ENCODE measurements at regions not wholly inside any gene's neighbourhood (a gene's known extent, or its start where the extent isn't known, plus 50 kb on each side); places are given as distances from the start of the nearest gene placed in this dataset.

- Histone ChIP-seq H3K9ac (ENCODE audit: insufficient read depth in 1 of 2, low read depth in 2 of 2, low read length in 2 of 2) (no peak overlapping the region), H3K4me2 (ENCODE audit: insufficient read depth, low read length) (no peak overlapping the region), H3K9me1 (ENCODE audit: control insufficient read depth, insufficient read depth, low read length) (no peaks in the 10 kb centered on the region), H3K4me1 (replicated peaks in 1 of 2; ENCODE audit: control insufficient read depth in 2 of 2, insufficient read depth in 2 of 2, low read length in 2 of 2) (no peaks in the 10 kb centered on the region), H3K9me3 (replicated peaks; ENCODE audit: control insufficient read depth, insufficient read depth, low read depth, low read length) (no peaks in the 10 kb centered on the region), H2AFZ (ENCODE audit: low read depth, low read length) (no peak overlapping the region), H4K20me1 (replicated peaks; ENCODE audit: control insufficient read depth, insufficient read depth, low read length) (no peaks in the 10 kb centered on the region), H3K27ac (ENCODE audit: extremely low read depth, low read depth, low read length) (no peak overlapping the region), H3K79me2 (ENCODE audit: control insufficient read depth, insufficient read depth, low read length) (no peaks in the 10 kb centered on the region), H3K4me3 (no peak overlapping the region), H3K36me3 (ENCODE audit: control insufficient read depth, insufficient read depth, low read length) (no peaks in the 10 kb centered on the region), H3K27me3 (ENCODE audit: control insufficient read depth in 2 of 2, insufficient read depth in 2 of 2, low read length in 2 of 2) (peaks cover 0 to 2% of the 10 kb centered on the region in 2 experiments; a peak in 1 of 5 replicates)
- DNase-seq (ENCODE audit: extremely low read depth in 1 of 4, low spot score in 3 of 4) = peak in 1 of 4 experiments; percentile 22
- FAIRE-seq = peak; percentile 62
- no TSS peak for BruUV-seq (replicated peaks)
- ChIA-PET POLR2A (no interaction called here), CTCF (ENCODE audit: low intra/inter-chr PET ratio) (no interaction called here)
- in situ Hi-C loops (cut with MboI) (no loop called here), intact Hi-C loops (cut with micrococcal nuclease) (no loop called here)
- peak; percentile 37; the same call in 2 of the 3 replicates for ATAC-seq
- 0% methylated on average over 5 of the region's 5 CpGs for WGBS (ENCODE audit: insufficient coverage, low coverage, missing lambda C conversion rate)
- no peak for TF ChIP-seq ID3 (CRISPR knock-in tag; IDR thresholded peaks at IDR 0.05)
- no peak for TF ChIP-seq ID3 (tag; IDR thresholded peaks at IDR 0.05)
- 0 out of 4 replicates have a peak, but pooled peaks of 1 of the 2 experiments have one; percentile 20 for TF ChIP-seq TRIM24 (IDR thresholded peaks at IDR 0.05)
- no peak for TF ChIP-seq ELF1 (tag; IDR thresholded peaks at IDR 0.05)
- no peak for TF ChIP-seq HMG20B (CRISPR knock-in tag; IDR thresholded peaks at IDR 0.05)
- no peak for TF ChIP-seq ZNF668 (CRISPR knock-in tag; IDR thresholded peaks at IDR 0.05)
- peak; percentile 57 for TF ChIP-seq CBFA2T2 (conservative IDR thresholded peaks at IDR 0.05)
- no peak for TF ChIP-seq IRF1 (CRISPR knock-in tag; IDR thresholded peaks at IDR 0.05; ENCODE audit: borderline replicate concordance)
- no peak for TF ChIP-seq NFIX (CRISPR knock-in tag; IDR thresholded peaks at IDR 0.05; ENCODE audit: low read depth)
- no peak for TF ChIP-seq BRD9 (IDR thresholded peaks at IDR 0.05; ENCODE audit: low read depth, partially characterized antibody)
- no peak for TF ChIP-seq POLR3G (IDR thresholded peaks at IDR 0.05; ENCODE audit: extremely low read depth, insufficient read length, insufficient replicate concordance)
- no peak for TF ChIP-seq ZNF696 (CRISPR knock-in tag; conservative IDR thresholded peaks at IDR 0.05)
- TF ChIP-seq MAFG (tag; conservative IDR thresholded peaks at IDR 0.05) = peak; percentile 73
- no peak for TF ChIP-seq TOE1 (IDR thresholded peaks at IDR 0.05; ENCODE audit: borderline replicate concordance)
- no peak for TF ChIP-seq TOE1 (CRISPR knock-in tag; IDR thresholded peaks at IDR 0.05; ENCODE audit: borderline replicate concordance, low read depth)
- TF ChIP-seq HNRNPUL1 (IDR thresholded peaks at IDR 0.05; ENCODE audit: low read length) = no peak
- TF ChIP-seq RFX5 (IDR thresholded peaks at IDR 0.05; ENCODE audit: low read depth, low read length) = no peak
- no peak for TF ChIP-seq FOXO4 (CRISPR knock-in tag; IDR thresholded peaks at IDR 0.05)
- TF ChIP-seq FOXK1 (CRISPR knock-in tag; IDR thresholded peaks at IDR 0.05; ENCODE audit: borderline replicate concordance) = no peak
- TF ChIP-seq ZNF253 (CRISPR knock-in tag; conservative IDR thresholded peaks at IDR 0.05) = no peak
- no peak for TF ChIP-seq ZNF165 (CRISPR knock-in tag; IDR thresholded peaks at IDR 0.05; ENCODE audit: borderline replicate concordance)
- no peak for TF ChIP-seq LCOR (CRISPR knock-in tag; IDR thresholded peaks at IDR 0.05)
- TF ChIP-seq ETV6 (IDR thresholded peaks at IDR 0.05; ENCODE audit: borderline replicate concordance in 1 of 2, low read depth in 2 of 2, low read length in 1 of 2) = no peak
- TF ChIP-seq ETV6 (CRISPR knock-in tag; IDR thresholded peaks at IDR 0.05; ENCODE audit: borderline replicate concordance) = no peak
- TF ChIP-seq KDM2B (CRISPR knock-in tag; IDR thresholded peaks at IDR 0.05) = no peak
Observed at GRCh38 chr5:68683632-68684036, 410.2 kb upstream of the SLC30A5 start.

All from K562 (cell line).